GM21381 (cell line): ENCODE measurements at regions not wholly inside any gene's neighbourhood (a gene's known extent, or its start where the extent isn't known, plus 50 kb on each side); places are given as distances from the start of the nearest gene placed in this dataset.
"Not testable (repeated sequence)": the region's sequence is repeated elsewhere in the genome, so short reads cannot be mapped to it uniquely, and the experiment has no call there.

Experiments
- ATAC-seq: cut with Tn5 transposase; IDR thresholded peaks from one replicate; pipeline ENCODE4 v1.9.1; 2021; ENCODE audit warnings: mild to moderate bottlenecking, moderate library complexity; ENCODE audit not compliant: unreplicated experiment

DNA sequence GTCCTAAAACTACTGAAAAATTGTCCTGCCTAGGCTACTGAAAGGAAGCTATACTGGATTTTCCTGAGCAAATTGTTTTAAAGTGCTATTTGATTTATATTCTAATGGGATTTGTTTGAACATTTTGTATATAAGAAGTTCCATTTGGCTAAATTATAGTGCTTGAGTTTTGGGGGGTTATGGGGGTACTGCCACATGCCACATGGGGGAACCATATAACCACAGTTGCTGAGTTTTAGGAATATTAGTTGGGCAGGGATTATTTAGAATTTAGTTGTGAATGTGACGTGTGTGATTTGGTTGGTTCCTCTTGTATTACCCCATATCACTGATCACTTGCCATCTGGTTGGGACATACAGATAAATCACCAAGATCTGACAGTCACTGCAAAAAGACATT, 224.5 kb upstream of the TAPT1 start:
- ATAC-seq: no peak

DNA sequence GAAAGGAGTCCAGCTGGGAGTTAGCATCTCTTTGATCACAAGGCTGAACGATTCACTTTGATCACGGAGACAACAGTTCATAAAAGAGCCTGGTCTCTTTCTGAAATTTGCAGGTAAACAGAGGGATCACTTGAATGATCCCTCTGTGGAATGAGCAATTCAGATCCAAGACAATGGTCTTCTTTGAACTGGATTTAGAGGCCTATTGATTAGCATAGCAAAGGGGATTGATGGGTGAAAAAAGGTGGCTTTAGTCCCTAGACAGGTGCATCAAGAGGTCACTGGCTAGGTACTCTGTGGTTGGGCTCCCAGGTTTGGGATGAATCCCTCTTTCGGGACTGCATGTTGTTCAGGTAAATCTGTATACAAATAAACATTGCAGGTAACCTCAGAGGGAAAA, 223.8 kb upstream of the TAPT1 start:
- ATAC-seq: no peak

DNA sequence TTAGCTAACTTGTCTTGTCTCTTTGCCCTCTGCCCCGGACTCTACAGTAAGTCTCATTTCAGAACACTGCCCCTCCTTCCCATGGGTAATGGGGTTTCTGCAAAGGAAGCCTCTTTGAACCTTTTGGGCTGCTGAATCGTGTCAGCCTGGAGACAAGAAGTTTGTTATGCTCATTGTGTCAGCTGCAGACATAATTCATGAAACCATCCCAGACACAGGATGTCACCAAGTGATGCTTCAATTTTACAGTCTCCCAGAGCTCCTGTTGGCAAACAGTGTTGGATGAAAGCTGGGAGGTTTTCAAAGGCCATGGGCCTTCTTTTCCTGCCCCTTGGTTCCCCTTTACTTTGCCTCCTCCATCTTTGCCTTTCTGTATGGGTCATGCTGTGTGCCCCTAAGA, 223.1 kb upstream of the TAPT1 start:
- ATAC-seq: no peak

DNA sequence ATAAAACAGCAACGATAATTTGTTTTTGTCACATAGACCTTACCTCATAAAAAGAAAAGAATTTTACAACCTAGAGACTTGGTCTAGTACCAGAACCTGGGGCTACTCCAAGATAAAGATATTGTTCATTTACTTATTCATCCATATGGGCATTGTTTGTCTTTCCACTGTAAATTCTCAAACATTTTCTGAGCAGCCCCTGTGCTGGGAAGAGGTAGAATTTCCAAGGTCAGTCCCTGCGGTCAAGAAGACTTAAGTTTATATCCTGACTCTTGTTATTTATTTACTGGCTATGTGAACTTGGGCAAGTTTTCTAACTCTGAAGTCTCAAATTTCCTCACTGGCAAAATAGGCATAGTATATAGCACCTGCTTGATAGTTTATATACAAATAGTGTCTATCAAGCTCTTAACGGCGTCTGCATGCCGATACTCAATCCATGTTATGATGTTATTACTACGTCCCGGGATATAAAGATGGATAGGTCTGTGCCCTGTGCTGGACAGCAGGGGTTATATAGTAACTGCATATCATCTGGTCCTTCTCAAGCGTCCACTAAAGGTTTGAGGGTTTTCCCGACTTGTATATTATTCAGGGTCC, 222.1 kb upstream of the TAPT1 start:
- no peak for ATAC-seq

DNA sequence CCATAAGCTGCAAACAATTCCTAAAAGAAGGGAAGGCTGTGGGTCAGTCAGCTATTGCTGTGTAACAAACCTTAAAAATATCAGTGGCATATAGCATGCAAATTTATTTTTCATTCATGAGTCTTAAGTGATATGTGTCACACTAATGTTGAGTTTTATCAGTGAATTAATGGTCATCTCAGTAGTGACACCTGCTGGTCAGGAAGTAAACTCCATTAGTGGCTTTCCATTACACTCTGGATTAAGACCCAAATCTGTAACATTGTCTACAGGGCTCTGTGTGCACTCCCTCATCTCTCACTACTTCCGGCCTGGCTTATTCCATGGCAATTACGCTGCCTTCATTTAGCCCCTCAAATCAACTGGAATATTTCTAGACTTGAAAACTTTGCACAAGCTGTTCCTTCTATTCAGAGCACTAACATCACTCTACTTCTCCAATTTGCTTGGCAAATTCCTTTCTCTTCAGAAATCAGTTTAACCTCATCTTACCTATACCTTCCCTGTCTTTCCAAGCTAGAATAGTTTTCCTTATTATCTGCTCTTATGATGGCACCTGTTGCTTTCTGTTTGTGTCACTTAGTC, 217.3 kb upstream of the TAPT1 start:
- ATAC-seq: peak; percentile 73

DNA sequence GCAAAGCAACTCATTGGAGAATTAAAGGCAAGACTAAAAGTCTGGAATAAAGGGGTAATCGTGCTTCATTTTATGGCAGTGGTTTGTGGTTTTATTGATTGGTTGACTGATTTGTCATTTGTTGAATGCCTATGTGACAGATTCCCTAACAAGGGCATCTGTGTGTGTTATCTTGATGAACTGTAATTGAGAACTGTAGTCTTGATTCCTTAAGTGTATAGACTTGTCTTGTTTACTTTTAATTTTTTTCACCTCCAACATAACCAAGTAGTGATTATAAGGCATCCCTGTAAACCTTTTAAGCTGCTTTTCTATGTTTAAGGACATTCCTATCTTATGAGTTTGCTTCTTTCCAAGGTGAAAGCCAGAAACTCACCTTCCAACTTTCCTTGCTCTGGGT, 216.0 kb upstream of the TAPT1 start:
- ATAC-seq: no peak

DNA sequence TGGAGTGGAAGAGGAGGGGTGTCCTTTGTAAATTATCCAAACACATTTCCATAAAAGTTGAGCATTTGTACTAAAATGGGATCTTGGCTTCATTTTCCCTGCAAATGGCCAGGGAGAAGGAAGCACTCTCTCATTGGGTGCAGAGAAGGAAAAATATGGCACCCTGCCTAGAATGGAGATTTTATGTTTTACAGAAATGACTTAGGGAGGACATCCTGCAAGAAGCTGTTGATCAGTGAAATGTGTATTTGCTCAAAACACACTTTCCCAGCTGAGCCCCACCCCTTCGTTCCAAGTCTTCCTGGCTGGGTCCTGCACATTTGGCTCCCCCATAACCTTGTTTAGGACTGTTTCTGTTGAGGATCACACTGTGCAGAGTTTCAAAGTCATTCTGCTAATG, 213.5 kb upstream of the TAPT1 start:
- ATAC-seq: no peak

DNA sequence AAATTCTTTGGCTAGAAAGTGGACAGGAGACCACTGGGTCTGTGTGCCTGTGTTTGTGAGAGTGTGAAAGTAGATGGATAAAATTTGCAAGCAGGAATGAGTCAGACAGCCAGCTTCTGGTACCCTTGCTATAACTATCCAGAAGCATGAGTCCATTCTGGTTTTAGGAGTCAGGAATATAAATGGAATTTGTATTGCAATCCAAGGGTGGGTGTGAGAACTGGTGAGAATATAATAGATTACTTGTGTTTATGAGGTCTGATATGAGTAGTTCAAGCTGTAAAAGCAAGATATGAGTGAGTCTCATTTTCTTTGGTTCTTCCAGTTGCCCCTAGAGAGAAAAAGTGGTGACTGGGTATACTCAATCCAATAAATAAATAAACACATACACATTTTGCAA, 212.7 kb upstream of the TAPT1 start:
- ATAC-seq: no peak

DNA sequence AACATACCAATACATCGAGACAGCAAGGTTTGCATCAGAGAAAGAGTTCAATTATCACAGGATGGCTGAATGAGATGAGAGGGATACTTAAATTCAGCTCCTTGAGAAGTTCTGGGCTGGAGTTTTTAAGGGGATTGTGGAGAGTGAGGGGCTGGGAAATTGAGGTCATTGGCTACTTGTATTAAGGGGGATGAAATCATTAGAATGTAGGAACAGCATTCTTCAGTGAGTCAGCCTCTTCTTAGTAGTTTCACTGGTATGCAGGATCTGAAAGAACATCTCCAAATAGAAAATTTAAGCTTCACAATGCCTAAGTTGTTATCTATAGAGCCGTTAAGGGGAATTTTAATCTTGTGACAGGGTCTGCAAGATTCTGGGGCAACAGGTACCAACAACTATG, 211.6 kb upstream of the TAPT1 start:
- ATAC-seq: no peak

DNA sequence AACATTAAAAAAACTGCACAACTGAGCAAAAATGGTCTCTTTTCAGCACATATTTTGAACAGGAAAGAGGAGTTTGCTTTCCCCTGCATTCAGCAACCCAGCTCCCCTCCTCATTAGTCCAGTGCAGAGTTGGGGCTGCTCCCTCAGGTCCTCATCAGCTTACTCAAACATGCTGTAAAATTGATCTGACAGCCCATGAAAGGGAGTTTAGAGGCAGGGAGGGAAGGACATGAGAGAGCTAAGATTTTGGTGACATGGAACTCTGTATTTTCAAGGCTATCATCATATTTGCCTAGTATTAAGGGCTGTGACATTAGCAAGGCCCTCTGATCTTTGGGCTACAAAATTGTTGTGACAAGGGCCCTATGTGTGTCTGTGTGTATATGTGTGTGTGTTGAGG, 205.6 kb upstream of the TAPT1 start:
- ATAC-seq: no peak

DNA sequence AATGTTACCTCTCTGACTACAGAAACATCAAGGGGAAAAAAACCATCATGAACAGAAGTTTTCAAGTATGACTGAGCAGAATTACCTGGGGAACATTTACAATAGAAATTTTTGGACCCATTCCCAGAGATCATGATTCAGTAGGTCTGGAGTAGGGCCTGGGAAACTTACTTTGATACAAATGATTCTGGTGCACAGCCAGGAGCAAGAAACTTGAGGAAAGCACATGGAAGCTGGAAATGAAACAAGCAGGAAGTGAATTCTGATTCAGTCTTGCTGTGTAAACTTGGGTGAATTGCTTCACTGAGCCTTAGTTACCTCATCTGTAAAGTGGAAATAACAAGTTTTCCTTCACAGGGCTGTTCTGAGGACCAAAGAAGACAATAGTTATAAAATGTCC, 192.5 kb upstream of the TAPT1 start:
- ATAC-seq: no peak

DNA sequence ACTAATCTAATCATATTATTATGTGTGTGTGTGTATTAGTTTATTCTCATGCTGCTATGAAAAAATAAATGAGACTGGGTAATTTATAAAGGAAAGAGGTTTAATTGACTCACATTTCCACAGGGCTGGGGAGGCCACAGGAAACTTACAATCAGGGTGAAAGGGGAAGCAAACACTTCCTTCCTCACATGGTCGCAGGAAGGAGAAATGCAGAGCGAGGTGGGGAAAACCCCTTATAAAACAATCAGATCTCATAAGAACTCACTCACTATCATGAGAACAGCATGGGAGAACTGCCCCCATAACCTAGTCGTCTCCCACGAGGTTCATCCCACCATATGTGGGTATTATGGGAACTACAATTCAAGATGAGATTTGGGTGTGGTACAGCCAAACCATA, 190.9 kb upstream of the TAPT1 start:
- ATAC-seq: no peak

DNA sequence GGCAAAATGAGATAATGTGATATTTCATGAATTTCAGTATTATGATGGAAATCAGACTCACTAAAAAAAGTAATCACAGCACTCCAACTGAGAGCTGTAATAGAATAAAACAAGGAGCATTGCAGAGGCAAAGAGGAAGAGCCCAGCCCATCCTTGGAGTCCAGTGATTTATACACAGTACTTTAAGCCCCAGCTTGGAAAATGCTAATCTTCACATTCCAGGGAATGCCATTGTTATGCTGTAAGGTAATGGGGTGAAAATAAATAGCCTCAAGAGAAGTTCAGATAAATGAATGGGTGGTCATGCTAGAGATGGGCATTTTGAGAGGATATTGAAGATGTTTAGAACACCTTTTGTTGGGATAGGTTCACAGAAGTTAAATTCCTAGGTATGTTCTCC, 190.3 kb upstream of the TAPT1 start:
- no peak for ATAC-seq

DNA sequence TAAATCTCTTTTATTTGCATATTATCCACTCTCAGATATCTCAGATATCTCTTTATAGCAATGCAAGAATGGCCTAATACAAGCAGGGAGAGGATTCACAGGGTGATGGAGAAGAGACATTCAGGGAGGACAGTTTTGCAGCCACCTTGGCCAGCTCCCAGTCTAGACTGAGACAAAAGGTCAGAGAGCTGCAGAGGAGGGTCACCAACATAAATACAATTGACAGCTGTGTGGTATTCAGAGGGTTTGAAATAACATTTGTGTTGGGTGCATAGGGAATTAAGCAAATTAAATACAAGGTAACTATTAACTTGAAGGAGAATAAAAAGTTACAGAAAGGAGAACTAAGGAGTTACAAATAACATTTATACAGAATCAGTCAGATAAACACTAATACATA, 189.5 kb upstream of the TAPT1 start:
- ATAC-seq: no peak

DNA sequence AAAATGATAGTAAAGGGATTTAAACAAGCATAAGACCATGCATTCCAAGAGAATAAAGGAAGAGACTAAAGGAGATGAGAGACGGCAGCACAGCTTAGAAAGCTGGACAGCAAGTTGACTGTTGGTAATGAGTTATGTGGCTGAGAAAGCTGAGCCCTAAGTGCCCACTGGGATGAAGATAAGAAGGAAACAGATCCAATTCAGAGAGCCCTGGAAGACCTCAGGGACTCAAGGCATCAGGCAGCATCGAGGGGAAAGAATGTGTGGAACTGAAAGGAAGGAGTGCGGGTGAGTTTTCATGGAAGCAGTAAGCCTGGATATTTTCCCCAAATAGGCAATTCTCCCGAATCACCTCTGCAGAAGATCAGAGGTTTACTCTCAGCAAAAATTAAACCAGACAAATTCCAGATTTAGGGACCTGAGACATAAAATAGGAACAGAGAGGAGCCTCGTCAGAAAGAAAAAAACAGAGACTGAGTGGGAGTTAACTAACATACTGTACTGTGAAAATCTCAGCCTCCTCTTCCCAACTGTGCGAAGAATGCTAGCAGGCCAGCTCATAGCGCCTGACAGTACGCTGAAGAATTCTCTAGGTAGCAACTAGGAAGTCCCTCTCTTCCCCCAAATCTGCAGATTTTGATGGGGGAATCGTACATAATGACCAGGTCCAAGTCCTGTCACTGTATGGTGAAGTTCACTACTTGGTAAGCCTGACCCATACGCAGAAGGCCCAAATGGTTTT, 187.7 kb upstream of the TAPT1 start:
- ATAC-seq: no peak

DNA sequence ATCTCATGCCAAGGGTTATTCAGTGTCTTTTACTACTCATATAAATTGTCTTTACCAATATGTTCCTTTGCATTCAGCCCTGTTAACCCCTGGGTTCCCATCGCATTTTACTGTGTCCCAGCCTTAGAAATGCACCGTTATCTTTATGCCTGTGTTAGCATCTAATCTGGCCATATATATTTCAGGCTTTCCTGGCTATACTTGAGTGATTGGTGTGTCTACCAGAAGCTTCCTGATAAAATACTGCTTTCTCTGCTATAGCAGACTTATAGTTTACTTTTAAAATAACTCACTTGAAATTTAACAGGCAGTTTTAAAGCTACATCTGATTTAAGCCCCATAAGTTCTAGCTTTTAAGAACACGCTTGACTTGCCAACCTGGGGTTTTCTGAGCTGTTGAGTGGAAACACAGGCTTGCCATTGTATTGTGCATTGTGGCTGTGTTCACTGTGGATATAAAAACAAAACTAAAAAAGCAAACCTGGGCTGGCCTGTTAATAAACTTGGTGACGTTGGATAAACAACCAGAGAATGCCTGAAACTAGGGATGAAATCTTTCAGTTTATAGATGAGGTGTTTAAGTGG, 185.3 kb upstream of the TAPT1 start:
- no peak for ATAC-seq

DNA sequence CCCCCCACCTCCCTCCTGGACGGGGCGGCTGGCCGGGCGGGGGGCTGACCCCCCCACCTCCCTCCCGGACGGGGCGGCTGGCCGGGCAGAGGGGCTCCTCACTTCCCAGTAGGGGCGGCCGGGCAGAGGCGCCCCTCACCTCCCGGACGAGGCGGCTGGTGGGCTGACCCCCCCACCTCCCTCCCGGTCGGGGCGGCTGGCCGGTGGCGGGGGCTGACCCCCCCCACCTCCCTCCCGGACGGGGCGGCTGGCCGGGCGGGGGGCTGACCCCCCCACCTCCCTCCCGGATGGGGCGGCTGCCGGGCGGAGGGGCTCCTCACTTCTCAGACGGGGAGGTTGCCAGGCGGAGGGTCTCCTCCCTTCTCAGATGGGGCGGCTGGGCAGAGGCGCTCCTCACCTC, 166.9 kb upstream of the TAPT1 start:
- not testable (repeated sequence) for ATAC-seq

DNA sequence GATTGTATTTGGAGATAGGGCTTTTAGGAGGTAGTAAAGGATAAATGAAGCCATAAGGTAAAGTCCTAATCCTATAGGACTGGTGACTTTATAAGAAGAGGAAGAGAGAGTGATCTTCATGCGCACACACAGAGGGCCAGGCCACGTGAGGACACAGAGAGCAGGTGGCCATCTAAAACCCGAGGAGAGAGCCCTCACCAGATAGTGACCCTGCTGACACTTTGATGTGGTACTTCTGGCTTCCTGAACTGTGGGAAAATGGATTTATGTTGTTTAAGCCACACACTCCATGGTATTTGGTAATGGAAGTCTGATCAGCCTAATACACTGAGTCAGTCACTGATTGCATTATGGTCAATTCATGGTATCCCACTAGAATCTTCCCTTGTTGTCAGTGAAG, 164.9 kb upstream of the TAPT1 start:
- no peak for ATAC-seq

DNA sequence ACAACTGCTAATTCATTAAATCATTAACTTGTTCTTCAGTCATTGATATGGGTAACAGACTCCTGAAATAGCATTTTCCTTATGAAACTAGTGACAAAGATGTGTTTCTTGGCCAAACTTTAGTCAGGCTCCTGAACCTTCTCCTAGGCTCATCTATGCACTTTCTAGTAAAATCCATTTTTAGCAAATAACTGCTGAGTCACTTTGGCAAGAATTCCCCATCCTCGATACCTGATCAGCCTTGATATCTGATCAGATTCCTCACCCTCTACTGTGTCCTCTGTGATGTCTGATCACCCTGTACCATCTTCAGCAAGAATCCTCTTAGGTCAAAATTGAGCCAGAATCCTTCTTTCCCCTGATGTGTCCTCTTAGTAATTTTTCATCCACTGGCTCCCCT, 161.2 kb upstream of the TAPT1 start:
- no peak for ATAC-seq

DNA sequence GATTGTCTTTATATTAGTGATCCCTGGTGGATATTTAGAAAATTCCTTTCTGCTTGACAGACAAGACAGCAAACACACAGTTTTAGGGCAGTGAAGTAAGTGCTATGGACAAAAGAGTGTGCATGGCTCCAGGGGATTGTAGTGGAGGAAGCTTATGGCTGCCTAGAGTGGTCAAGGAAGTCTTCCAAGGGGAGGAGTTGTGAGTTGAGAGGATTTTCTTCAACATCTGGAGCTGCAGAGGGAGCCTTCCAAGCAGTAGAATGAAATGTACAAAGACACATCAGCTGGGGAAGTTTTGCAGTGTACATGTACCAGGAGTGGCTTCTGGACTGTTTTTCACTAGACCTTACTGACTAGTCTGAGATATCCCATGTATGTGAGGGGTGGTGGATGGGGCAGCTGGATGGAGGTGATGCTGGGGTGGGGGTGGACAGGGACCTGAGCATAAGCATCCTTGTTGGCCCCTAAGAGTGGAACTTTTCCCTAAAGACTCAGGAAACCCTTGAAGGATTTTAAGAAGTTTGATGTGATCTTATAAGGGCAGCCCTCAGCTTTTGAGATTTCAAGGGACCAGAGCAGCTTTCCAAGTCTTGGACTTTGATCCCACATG, 160.5 kb upstream of the TAPT1 start:
- ATAC-seq: no peak

DNA sequence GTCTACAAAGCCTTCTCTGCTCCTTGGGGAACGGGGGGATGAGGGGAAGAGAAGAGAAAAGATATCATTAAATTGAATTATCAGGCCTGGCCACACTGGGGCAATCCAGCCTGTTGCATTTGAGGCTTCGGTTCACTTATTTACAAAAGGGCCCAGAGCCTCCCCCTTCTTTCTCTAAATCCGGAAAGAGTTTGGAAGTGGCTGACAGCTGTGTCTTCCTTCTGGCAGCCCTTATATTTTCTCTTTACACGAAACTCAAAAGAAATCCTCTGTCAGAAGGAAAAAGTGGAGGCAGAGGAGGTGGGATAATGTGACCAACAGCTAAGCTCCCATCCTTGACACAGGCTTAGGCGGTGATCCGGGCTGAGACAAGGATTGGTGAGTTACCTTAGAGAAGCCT, 158.3 kb upstream of the TAPT1 start:
- ATAC-seq: no peak

DNA sequence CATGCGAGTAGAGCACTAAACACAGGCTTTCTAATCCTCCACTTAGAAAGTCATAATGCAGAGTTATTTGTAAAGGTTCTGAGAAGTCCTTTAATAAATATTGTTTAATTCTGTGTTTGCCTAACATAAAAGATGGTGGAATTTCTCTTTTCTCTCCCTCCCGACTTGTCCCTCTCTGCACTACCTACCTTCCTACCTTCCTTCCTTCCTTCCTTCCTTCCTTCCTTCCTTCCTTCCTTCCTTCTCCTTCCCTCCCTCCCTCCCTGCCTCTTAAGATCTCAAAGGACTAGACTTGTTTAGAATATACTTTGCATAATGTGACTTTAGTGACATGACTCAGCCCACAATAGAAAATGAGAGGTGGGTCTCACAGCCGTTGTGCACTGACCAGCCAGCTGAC, 156.3 kb upstream of the TAPT1 start:
- ATAC-seq: no peak
